HG02852 (cell line): ENCODE measurements at regions not wholly inside any gene's neighbourhood (a gene's known extent, or its start where the extent isn't known, plus 50 kb on each side); places are given as distances from the start of the nearest gene placed in this dataset.

Experiments
- ATAC-seq: cut with Tn5 transposase; IDR thresholded peaks from one replicate; pipeline ENCODE4 v1.9.1; 2021; ENCODE audit warnings: mild to moderate bottlenecking, moderate library complexity; ENCODE audit not compliant: unreplicated experiment

GRCh38 chr2:21251216-21251980 lies 127.6 kb downstream of the TDRD15 start:
- no peak for ATAC-seq

GRCh38 chr2:21253311-21254027 lies 129.7 kb downstream of the TDRD15 start:
- no peak for ATAC-seq

- no peak for ATAC-seq
Observed at GRCh38 chr2:21254170-21254965, 130.6 kb downstream of the TDRD15 start.

- peak; percentile 83 for ATAC-seq
Observed at GRCh38 chr2:21256006-21256405, 132.2 kb downstream of the TDRD15 start.

- ATAC-seq = no peak
Observed at GRCh38 chr2:21257621-21258020, 133.9 kb downstream of the TDRD15 start.

GRCh38 chr2:21258082-21258481 lies 134.3 kb downstream of the TDRD15 start:
- ATAC-seq = no peak

- no peak for ATAC-seq
Observed at GRCh38 chr2:21260311-21260710, 136.5 kb downstream of the TDRD15 start.

GRCh38 chr2:21261591-21261990 lies 137.8 kb downstream of the TDRD15 start:
- no peak for ATAC-seq

GRCh38 chr2:21262426-21262940 lies 138.7 kb downstream of the TDRD15 start:
- ATAC-seq = no peak

- ATAC-seq = no peak
Observed at GRCh38 chr2:21263622-21264021, 139.9 kb downstream of the TDRD15 start.

- no peak for ATAC-seq
Observed at GRCh38 chr2:21265752-21266151, 142.0 kb downstream of the TDRD15 start.

GRCh38 chr2:21267232-21267835 lies 143.6 kb downstream of the TDRD15 start:
- ATAC-seq = no peak

- ATAC-seq = no peak
Observed at GRCh38 chr2:21268197-21268877, 144.6 kb downstream of the TDRD15 start.

GRCh38 chr2:21268878-21269224 lies 145.1 kb downstream of the TDRD15 start:
- ATAC-seq = no peak

GRCh38 chr2:21269382-21269781 lies 145.6 kb downstream of the TDRD15 start:
- no peak for ATAC-seq

GRCh38 chr2:21270083-21270491 lies 146.3 kb downstream of the TDRD15 start:
- ATAC-seq = no peak

- no peak for ATAC-seq
Observed at GRCh38 chr2:21270708-21271122, 146.9 kb downstream of the TDRD15 start.

- no peak for ATAC-seq
Observed at GRCh38 chr2:21276163-21276562, 152.4 kb downstream of the TDRD15 start.

- no peak for ATAC-seq
Observed at GRCh38 chr2:21277068-21278056, 153.6 kb downstream of the TDRD15 start.
